SJSA1 (cell line): ENCODE measurements at regions not wholly inside any gene's neighbourhood (a gene's known extent, or its start where the extent isn't known, plus 50 kb on each side); places are given as distances from the start of the nearest gene placed in this dataset.

Experiments
- DNase-seq, 2 experiments: peaks; one replicate each; pipeline ENCODE4 v3.0.0-alpha.2; 2015 to 2020; ENCODE audit warnings: low spot score in 2 of 2, low read depth in 1 of 2
- H3K27ac ChIP-seq: fragments of 250-450 bp; sonication (Bioruptor Pico); 2 replicates; pipeline ENCODE4 v1.5.1; 2020; ENCODE audit warnings: mild to moderate bottlenecking, moderate library complexity
- H3K27me3 ChIP-seq: fragments of 250-450 bp; sonication (Bioruptor Pico); replicated peaks from 2 replicates; pipeline ENCODE4 v1.5.1; 2020; ENCODE audit warnings: mild to moderate bottlenecking, moderate library complexity
- H3K36me3 ChIP-seq: fragments of 250-450 bp; sonication (Bioruptor Pico); 2 replicates; pipeline ENCODE4 v1.5.1; 2020; ENCODE audit warnings: mild to moderate bottlenecking
- H3K4me1 ChIP-seq: fragments of 250-450 bp; sonication (Bioruptor Pico); replicated peaks from 2 replicates; pipeline ENCODE4 v1.6.1; 2021; ENCODE audit warnings: mild to moderate bottlenecking
- H3K4me3 ChIP-seq: fragments of 250-450 bp; sonication (Bioruptor Pico); 2 replicates; pipeline ENCODE4 v1.5.1; 2020; ENCODE audit warnings: mild to moderate bottlenecking
- H3K9me3 ChIP-seq: fragments of 250-450 bp; sonication (Bioruptor Pico); replicated peaks from 2 replicates; pipeline ENCODE4 v1.5.1; 2020; ENCODE audit warnings: mild to moderate bottlenecking

DNA sequence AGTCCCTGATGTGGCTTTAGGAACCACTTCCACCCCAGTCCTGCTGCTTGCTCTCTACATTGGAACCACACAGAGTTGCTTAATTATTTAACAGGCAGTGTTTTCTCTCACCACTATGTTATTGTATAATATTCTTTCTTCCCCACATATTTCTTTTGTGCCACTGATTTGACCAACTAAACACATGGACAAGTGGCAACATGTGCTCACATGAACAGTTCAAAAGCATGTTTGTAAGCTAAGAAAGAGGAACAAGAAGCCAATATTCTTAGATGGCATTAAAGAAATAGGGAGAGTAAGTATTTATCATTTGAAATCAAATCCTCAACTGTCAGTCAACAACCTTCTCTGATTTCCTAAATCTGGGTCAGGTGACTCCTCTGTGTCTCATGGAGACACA, 409.6 kb downstream of the FBXO15 start:
- no peak for DNase-seq
- H3K4me3 ChIP-seq: no peak overlapping the region
- H3K36me3 ChIP-seq: no peaks in the 10 kb centered on the region

DNA sequence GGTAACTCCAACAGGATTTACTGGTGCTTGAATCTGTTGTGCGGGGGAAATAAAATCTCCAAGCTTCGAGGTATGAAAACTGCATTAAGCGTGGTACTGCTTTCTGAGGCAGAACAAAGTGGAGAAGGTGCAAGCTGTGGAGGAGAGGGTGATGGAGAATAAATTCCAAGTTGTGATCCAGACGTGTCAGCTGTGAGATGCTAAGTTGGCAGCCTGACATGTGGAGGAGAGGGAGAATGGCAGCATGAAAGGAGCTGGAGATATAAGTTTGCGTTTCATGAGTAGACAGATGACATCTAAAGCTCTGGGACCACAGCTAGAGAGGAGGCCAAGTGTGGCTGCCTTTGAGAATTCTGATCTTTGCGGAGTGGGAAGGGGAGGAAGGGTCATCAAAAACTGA, 411.8 kb downstream of the FBXO15 start:
- Histone ChIP-seq H3K27me3 (no peaks in the 10 kb centered on the region), H3K4me1 (no peaks in the 10 kb centered on the region), H3K27ac (no peak overlapping the region), H3K4me3 (no peak overlapping the region), H3K36me3 (no peaks in the 10 kb centered on the region), H3K9me3 (0 out of 2 replicates have a peak, but pooled peaks cover 1% of the 10 kb centered on the region)
- no peak for DNase-seq

More for the DNA sequence above, 409.6 kb downstream of the FBXO15 start:
- Histone ChIP-seq H3K27me3 (no peaks in the 10 kb centered on the region), H3K4me1 (no peaks in the 10 kb centered on the region), H3K27ac (no peak overlapping the region), H3K9me3 (no peaks in the 10 kb centered on the region)

DNA sequence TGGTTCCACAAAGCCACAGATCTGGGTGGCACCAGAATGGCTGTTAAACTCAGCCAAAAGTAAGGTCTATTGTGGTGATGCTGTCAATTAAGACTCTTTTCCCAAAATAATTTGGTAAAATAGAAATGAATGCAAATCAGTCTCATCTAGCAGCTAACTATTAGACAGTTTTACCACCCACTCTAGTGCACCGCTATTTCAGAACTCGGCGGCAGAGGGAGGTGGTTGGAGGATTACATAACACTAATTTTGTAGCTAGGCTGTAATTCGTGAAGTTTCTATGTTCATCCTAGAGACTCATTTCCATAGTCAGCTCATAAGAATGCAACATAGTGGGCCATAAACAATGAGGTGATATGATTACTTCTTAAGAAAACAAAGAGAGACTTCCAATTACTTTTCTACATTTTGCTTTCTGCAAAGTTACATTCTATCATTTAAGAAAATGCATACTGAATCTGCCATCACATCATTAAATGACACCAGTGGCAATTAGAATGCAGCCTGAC, 413.8 kb downstream of the FBXO15 start:
- Histone ChIP-seq H3K27me3 (no peaks in the 10 kb centered on the region), H3K9me3 (0 out of 2 replicates have a peak, but pooled peaks cover 2% of the 10 kb centered on the region), H3K36me3 (no peaks in the 10 kb centered on the region), H3K4me1 (no peaks in the 10 kb centered on the region), H3K4me3 (no peak overlapping the region), H3K27ac (no peak overlapping the region)
- no peak for DNase-seq

DNA sequence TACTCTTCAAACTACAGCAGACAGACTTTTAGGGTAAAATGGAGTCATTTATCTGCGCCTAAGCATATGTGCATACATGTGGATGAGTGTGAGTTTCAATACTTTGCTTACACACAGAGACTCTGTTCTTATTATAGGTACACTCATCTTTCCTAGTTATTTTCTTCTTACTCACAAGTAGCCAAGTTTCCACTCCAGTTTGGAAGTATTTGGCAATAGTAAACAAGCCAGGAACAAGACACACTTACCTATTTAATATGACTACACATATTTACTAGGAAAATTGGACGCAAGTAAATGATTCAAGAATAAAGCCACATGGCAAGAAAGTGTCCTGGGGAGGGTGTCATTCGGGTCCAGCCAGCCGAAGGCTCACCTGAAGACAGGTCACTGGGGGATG, 414.3 kb downstream of the FBXO15 start:
- H3K4me3 ChIP-seq: no peak overlapping the region
- H3K9me3 ChIP-seq: 0 out of 2 replicates have a peak, but pooled peaks cover 2% of the 10 kb centered on the region
- H3K27ac ChIP-seq: no peak overlapping the region
- H3K27me3 ChIP-seq: no peaks in the 10 kb centered on the region
- DNase-seq: no peak
- H3K4me1 ChIP-seq: no peaks in the 10 kb centered on the region
- no peaks in the 10 kb centered on the region for H3K36me3 ChIP-seq

GRCh38 chr18:73728657-73729056, 419.0 kb downstream of the FBXO15 start:
- H3K36me3 ChIP-seq: no peaks in the 10 kb centered on the region
- no peak for DNase-seq
- H3K4me3 ChIP-seq: no peak overlapping the region
- 0 out of 2 replicates have a peak, but pooled peaks cover 2% of the 10 kb centered on the region for H3K9me3 ChIP-seq
- H3K4me1 ChIP-seq: no peaks in the 10 kb centered on the region
- H3K27me3 ChIP-seq: no peaks in the 10 kb centered on the region
- no peak overlapping the region for H3K27ac ChIP-seq

DNA sequence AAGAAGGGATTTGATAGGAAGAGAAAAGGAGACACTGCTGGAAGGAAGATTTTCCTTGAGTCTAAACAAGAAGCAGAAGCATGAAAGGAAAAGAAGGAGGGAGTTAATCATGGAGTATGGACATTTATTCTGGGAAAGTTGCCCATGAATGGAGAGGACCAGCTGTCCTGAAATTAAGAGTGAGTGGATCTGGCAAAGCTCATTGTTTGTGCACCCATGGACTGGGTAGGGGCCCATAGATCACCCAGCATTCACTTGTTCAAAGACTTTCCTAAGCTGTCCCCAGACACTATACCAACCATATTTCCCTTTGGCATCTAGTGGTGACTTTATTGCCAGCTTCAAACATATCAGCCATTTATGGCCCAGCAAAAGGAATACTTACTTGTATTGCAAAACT, 422.7 kb downstream of the FBXO15 start:
- Histone ChIP-seq H3K4me3 (no peak overlapping the region), H3K27ac (no peak overlapping the region), H3K4me1 (no peaks in the 10 kb centered on the region), H3K9me3 (peaks cover under 1% of the 10 kb centered on the region; the same call in 1 of the 2 replicates), H3K27me3 (no peaks in the 10 kb centered on the region), H3K36me3 (no peaks in the 10 kb centered on the region)
- DNase-seq: no peak

GRCh38 chr18:73719611-73720010, 428.0 kb downstream of the FBXO15 start:
- no peak for DNase-seq
- Histone ChIP-seq H3K27me3 (no peaks in the 10 kb centered on the region), H3K36me3 (no peaks in the 10 kb centered on the region), H3K27ac (no peak overlapping the region), H3K9me3 (peaks cover 3% of the 10 kb centered on the region; the same call in 1 of the 2 replicates), H3K4me3 (no peak overlapping the region), H3K4me1 (peaks cover 18% of the 10 kb centered on the region)

DNA sequence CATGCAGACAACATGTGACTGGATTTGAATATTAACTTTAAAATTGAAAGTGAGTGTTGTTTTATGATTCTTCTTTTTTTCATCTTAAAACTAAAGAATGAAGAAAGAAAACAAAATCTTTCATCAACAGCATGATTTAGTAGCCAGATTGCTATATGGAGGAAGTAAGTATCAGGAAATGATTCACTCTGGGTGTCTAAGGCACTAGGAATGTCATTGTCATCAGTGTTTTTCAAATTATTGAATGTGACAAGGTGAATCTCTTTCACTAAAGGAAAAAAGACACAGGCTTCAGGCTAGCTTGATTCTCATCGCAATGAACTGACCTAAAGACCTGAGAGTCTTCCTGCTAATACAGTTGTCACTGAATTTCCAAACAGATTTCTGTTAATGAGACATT, 430.1 kb downstream of the FBXO15 start:
- H3K4me1 ChIP-seq: peaks cover 21% of the 10 kb centered on the region
- peak in 1 of 2 experiments; percentile 33 for DNase-seq
- H3K4me3 ChIP-seq: no peak overlapping the region
- peak overlapping the region; percentile 35 for H3K27ac ChIP-seq
- peaks cover 3% of the 10 kb centered on the region for H3K9me3 ChIP-seq
- H3K36me3 ChIP-seq: no peaks in the 10 kb centered on the region
- H3K27me3 ChIP-seq: no peaks in the 10 kb centered on the region

DNA sequence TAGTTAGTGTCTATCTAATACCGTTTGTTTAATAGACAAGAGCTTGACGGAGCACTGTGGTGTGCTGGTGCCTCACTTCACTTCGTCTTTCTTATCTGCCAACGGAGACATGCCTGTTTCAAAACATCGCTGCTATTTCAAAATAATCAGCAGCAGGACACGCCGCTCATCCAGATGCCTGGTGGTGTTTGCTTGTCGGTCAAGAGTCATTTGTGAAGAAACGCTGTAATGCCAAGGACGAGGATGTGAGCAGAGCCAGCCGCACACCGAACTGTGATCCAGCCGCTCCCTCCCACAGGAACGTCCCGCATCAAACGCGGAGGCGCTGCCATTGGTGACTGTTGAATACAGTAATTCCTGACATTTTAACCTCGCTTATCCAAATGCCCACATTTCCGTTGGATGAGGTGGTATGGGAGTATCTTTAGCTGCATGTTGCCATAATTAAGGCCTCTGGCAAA, 432.4 kb downstream of the FBXO15 start:
- no peak for DNase-seq

GRCh38 chr18:73714466-73714865, 433.2 kb downstream of the FBXO15 start:
- no peak overlapping the region for H3K27ac ChIP-seq

More for the DNA sequence above, 432.4 kb downstream of the FBXO15 start:
- Histone ChIP-seq H3K27ac (no peak overlapping the region), H3K4me3 (no peak overlapping the region), H3K4me1 (peaks cover 21% of the 10 kb centered on the region), H3K9me3 (peaks cover 3% of the 10 kb centered on the region), H3K36me3 (no peaks in the 10 kb centered on the region), H3K27me3 (no peaks in the 10 kb centered on the region)

DNA sequence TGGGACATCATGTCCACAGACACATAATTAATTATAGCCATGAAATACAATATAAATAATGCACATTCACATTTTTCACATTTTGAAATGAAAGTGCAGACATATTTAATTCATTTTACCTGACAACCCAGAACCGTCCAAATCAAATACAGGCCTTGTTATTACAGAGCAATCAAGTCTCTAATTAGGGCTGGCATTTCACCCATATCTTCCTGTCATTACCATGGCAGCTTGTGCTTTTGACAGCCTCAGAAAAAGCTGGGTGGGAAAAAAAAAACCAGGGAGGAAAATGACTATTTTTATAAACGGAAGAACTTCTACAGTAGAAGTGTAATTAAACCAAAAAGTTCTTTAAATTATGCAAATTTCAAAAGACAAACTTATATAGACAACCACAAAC, 436.4 kb downstream of the FBXO15 start:
- Histone ChIP-seq H3K27ac (no peak overlapping the region), H3K9me3 (no peaks in the 10 kb centered on the region; the same call in 1 of the 2 replicates), H3K27me3 (no peaks in the 10 kb centered on the region), H3K36me3 (no peaks in the 10 kb centered on the region), H3K4me3 (no peak overlapping the region), H3K4me1 (peaks cover 13% of the 10 kb centered on the region)
- DNase-seq: no peak

More at GRCh38 chr18:73714466-73714865, 433.2 kb downstream of the FBXO15 start:
- Histone ChIP-seq H3K4me3 (no peak overlapping the region), H3K9me3 (no peaks in the 10 kb centered on the region; the same call in 1 of the 2 replicates), H3K27me3 (no peaks in the 10 kb centered on the region), H3K36me3 (no peaks in the 10 kb centered on the region), H3K4me1 (peaks cover 21% of the 10 kb centered on the region)
- no peak for DNase-seq

GRCh38 chr18:73708591-73708990, 439.0 kb downstream of the FBXO15 start:
- no peak for DNase-seq
- 0 out of 2 replicates have a peak, but pooled peaks cover 3% of the 10 kb centered on the region for H3K4me1 ChIP-seq
- no peaks in the 10 kb centered on the region for H3K27me3 ChIP-seq
- H3K4me3 ChIP-seq: no peak overlapping the region
- H3K27ac ChIP-seq: no peak overlapping the region
- H3K9me3 ChIP-seq: no peaks in the 10 kb centered on the region
- H3K36me3 ChIP-seq: no peaks in the 10 kb centered on the region

- Histone ChIP-seq H3K4me1 (0 out of 2 replicates have a peak, but pooled peaks cover 3% of the 10 kb centered on the region), H3K36me3 (no peaks in the 10 kb centered on the region), H3K4me3 (no peak overlapping the region), H3K27me3 (no peaks in the 10 kb centered on the region), H3K27ac (no peak overlapping the region), H3K9me3 (no peaks in the 10 kb centered on the region)
- no peak for DNase-seq
Observed at GRCh38 chr18:73707035-73707434, 440.6 kb downstream of the FBXO15 start.

- no peaks in the 10 kb centered on the region for H3K4me1 ChIP-seq
- H3K4me3 ChIP-seq: no peak overlapping the region
- H3K36me3 ChIP-seq: no peaks in the 10 kb centered on the region
- H3K27me3 ChIP-seq: no peaks in the 10 kb centered on the region
- H3K9me3 ChIP-seq: no peaks in the 10 kb centered on the region
- no peak for DNase-seq
- no peak overlapping the region for H3K27ac ChIP-seq
Observed at GRCh38 chr18:73697353-73697752, 450.3 kb downstream of the FBXO15 start.

GRCh38 chr18:73696698-73697097, 450.9 kb downstream of the FBXO15 start:
- H3K27ac ChIP-seq: no peak overlapping the region
- H3K9me3 ChIP-seq: no peaks in the 10 kb centered on the region

More at GRCh38 chr18:73696698-73697097, 450.9 kb downstream of the FBXO15 start:
- no peaks in the 10 kb centered on the region for H3K27me3 ChIP-seq
- DNase-seq: no peak
- H3K4me1 ChIP-seq: peaks cover 2% of the 10 kb centered on the region
- H3K4me3 ChIP-seq: no peak overlapping the region
- no peaks in the 10 kb centered on the region for H3K36me3 ChIP-seq
